Activated naive CD4-positive, alpha-beta T cell treated with anti-CD3 and anti-CD28 coated beads for 36 hours (primary cell): ENCODE measurements at regions not wholly inside any gene's neighbourhood (a gene's known extent, or its start where the extent isn't known, plus 50 kb on each side); places are given as distances from the start of the nearest gene placed in this dataset.
"Not testable (repeated sequence)": the region's sequence is repeated elsewhere in the genome, so short reads cannot be mapped to it uniquely, and the experiment has no call there.

ENCODE experiments used
- CTCF ChIA-PET: fragments of 350-600 bp; sonication (Branson Sonifier 250); formaldehyde crosslinking; loops from one replicate; lab custom pipeline; 2021; ENCODE audit warnings: antibody characterized with exemption; lab: Charles Lee
- DNase-seq: peaks from one replicate; pipeline ENCODE4 v3.0.0-alpha.2; 2020
- H3K27ac Mint-ChIP-seq: one replicate; pipeline ENCODE4 v1.8.0; 2021; ENCODE audit warnings: mild to moderate bottlenecking, mixed read lengths
- H3K27me3 Mint-ChIP-seq: one replicate; pipeline ENCODE4 v1.8.0; 2021; ENCODE audit warnings: low read depth, mixed read lengths
- H3K36me3 Mint-ChIP-seq: one replicate; pipeline ENCODE4 v1.8.0; 2021; ENCODE audit warnings: low read depth, mixed read lengths
- H3K4me1 Mint-ChIP-seq: one replicate; pipeline ENCODE4 v1.8.0; 2021; ENCODE audit warnings: low read depth, mixed read lengths
- H3K4me3 Mint-ChIP-seq: one replicate; pipeline ENCODE4 v1.8.0; 2021; ENCODE audit warnings: mild to moderate bottlenecking, moderate library complexity, mixed read lengths
- H3K9me3 Mint-ChIP-seq: one replicate; pipeline ENCODE4 v1.8.0; 2021; ENCODE audit warnings: mixed read lengths
- intact Hi-C: fragments of 100-400 bp; cut with micrococcal nuclease; formaldehyde crosslinking; loops from one replicate; pipeline ENCODE4 v1.15.1; 2023

GRCh38 chr9:33623658-33624586, 99.9 kb downstream of the ANKRD18B start:
- H3K4me1 Mint-ChIP-seq, result peaks cover 8% of the 10 kb centered on the region
- H3K9me3 Mint-ChIP-seq, result no peaks in the 10 kb centered on the region
- no peak overlapping the region for H3K27ac Mint-ChIP-seq
- H3K36me3 Mint-ChIP-seq, result no peaks in the 10 kb centered on the region
- no peak overlapping the region for H3K4me3 Mint-ChIP-seq
- peaks cover 17% of the 10 kb centered on the region for H3K27me3 Mint-ChIP-seq
- CTCF ChIA-PET, result interaction anchor here (0.6 to 11.9 kb wide), 33 partner anchors 10 to 698 kb away, joined by 3 to 321 read pairs (median 4); no protein-coding TSS in a partner anchor
- DNase-seq, result peak; percentile 81
- intact Hi-C loops, result loop anchor here (1.0 to 5.0 kb wide), 3 partner anchors 98 to 222 kb away; partner anchors contain the start of gene AQP7

DNA sequence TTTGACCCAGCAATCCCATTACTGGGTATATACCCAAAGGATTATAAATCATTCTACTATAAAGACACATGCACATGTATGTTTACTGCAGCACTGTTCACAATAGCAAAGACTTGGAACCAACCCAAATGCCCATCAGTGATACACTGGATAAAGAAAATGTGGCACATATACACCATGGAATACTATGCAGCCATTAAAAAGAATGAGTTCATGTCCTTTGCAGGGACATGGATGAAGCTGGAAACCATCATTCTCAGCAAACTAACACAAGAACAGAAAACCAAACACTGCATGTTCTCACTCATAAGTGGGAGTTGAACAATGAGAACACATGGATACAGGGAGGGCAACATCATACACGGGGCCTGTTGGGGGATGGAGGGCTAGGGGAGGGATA, 104.3 kb downstream of the ANKRD18B start:
- CTCF ChIA-PET, result interaction anchor here (0.6 to 11.9 kb wide), 3 partner anchors 9 to 93 kb away, joined by 3 to 321 read pairs (median 4); no protein-coding TSS in a partner anchor
- DNase-seq, H3K9me3 Mint-ChIP-seq, H3K4me1 Mint-ChIP-seq, H3K36me3 Mint-ChIP-seq, H3K4me3 Mint-ChIP-seq, intact Hi-C loops, H3K27ac Mint-ChIP-seq: not testable (repeated sequence)
- H3K27me3 Mint-ChIP-seq, result peaks cover 25% of the 10 kb centered on the region

DNA sequence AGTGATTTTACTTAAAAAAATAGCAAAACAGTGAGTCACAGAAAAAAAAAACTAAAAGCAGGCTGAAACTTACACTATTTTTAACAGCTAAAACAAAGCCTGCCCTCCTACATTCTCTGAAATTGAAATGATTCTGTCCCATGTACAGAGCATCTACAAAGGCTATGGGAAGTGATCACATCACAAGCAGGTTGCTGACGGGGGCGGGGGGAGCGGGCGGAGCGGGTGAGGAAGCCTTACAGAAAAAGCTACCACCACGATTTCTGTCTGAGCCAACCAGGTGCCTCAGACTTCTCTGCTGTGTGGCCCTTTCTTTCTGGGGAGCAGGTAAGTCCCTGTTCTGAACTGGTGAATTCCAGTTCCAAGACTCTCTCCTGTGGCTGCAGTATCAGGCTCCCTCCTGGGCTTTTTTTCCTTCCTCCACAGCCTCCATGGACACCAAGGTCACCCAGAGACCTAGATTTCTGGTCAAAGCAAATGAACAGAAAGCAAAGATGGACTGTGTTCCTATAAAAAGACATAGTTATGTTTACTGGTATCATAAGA, 104.9 kb downstream of the ANKRD18B start:
- peaks cover 30% of the 10 kb centered on the region for H3K27me3 Mint-ChIP-seq
- H3K4me1 Mint-ChIP-seq, result peaks cover 4% of the 10 kb centered on the region
- H3K36me3 Mint-ChIP-seq, result no peaks in the 10 kb centered on the region
- H3K9me3 Mint-ChIP-seq, result no peaks in the 10 kb centered on the region
- CTCF ChIA-PET, result interaction anchor here (0.6 to 11.9 kb wide), 5 partner anchors 8 to 93 kb away, joined by 3 to 321 read pairs (median 4); no protein-coding TSS in a partner anchor
- no peak overlapping the region for H3K27ac Mint-ChIP-seq
- intact Hi-C loops, result no loop called here
- H3K4me3 Mint-ChIP-seq, result no peak overlapping the region
- DNase-seq, result peak; percentile 54

- no peak overlapping the region for H3K4me3 Mint-ChIP-seq
- no peak for DNase-seq
- no peak overlapping the region for H3K27ac Mint-ChIP-seq
- no peaks in the 10 kb centered on the region for H3K4me1 Mint-ChIP-seq
- H3K36me3 Mint-ChIP-seq, result no peaks in the 10 kb centered on the region
- no peaks in the 10 kb centered on the region for H3K9me3 Mint-ChIP-seq
- H3K27me3 Mint-ChIP-seq, result peaks cover 49% of the 10 kb centered on the region
- intact Hi-C loops, result no loop called here
- CTCF ChIA-PET, result interaction anchor here (1.2 to 4.5 kb wide), 2 partner anchors 11 to 89 kb away, joined by 3 to 24 read pairs; no protein-coding TSS in a partner anchor
Observed at GRCh38 chr9:33633636-33634035, 109.6 kb downstream of the ANKRD18B start.

- Mint-ChIP-seq H3K9me3 (no peaks in the 10 kb centered on the region), H3K4me3 (no peak overlapping the region), H3K27ac (no peak overlapping the region), H3K4me1 (no peaks in the 10 kb centered on the region), H3K27me3 (peaks cover 55% of the 10 kb centered on the region), H3K36me3 (no peaks in the 10 kb centered on the region)
- intact Hi-C loops, result no loop called here
- CTCF ChIA-PET, result interaction anchor here (0.7 to 2.7 kb wide), 3 partner anchors 13 to 84 kb away, joined by 3 to 13 read pairs (median 7); no protein-coding TSS in a partner anchor
- DNase-seq, result no peak
Observed at GRCh38 chr9:33637881-33638280, 113.8 kb downstream of the ANKRD18B start.

GRCh38 chr9:33638391-33638915, 114.4 kb downstream of the ANKRD18B start:
- DNase-seq, result no peak
- no peaks in the 10 kb centered on the region for H3K4me1 Mint-ChIP-seq
- intact Hi-C loops, result no loop called here
- H3K9me3 Mint-ChIP-seq, result no peaks in the 10 kb centered on the region
- H3K27ac Mint-ChIP-seq, result no peak overlapping the region
- no peak overlapping the region for H3K4me3 Mint-ChIP-seq
- CTCF ChIA-PET, result interaction anchor here (0.7 to 2.7 kb wide), 3 partner anchors 15 to 247 kb away, joined by 4 to 13 read pairs (median 7); no protein-coding TSS in a partner anchor
- no peaks in the 10 kb centered on the region for H3K36me3 Mint-ChIP-seq
- peaks cover 52% of the 10 kb centered on the region for H3K27me3 Mint-ChIP-seq

DNA sequence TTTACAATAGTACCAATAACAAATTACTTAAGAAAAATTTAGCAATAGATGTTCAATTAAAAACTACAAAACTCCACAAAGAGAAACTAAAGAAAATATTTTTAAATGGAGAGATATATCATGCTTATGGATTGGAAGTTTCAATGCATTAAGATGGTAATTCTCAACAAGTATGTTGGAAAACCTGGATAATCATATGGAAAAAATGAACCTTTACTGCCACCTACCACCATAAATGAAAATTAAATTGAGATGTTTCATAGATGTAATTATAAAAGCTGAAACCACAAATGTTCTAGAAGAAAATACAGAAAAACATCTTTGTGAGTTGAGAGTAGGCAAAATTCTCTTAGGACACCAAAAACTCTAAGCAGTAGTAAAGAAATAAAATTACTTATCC, 121.7 kb downstream of the ANKRD18B start:
- intact Hi-C loops, result no loop called here
- Mint-ChIP-seq H3K36me3 (no peaks in the 10 kb centered on the region), H3K27ac (no peak overlapping the region), H3K4me3 (no peak overlapping the region), H3K4me1 (peaks cover 2% of the 10 kb centered on the region), H3K27me3 (peaks cover 25% of the 10 kb centered on the region), H3K9me3 (no peaks in the 10 kb centered on the region)
- CTCF ChIA-PET, result no interaction called here
- no peak for DNase-seq

- CTCF ChIA-PET, result interaction anchor here (0.5 to 5.2 kb wide), 5 partner anchors 26 to 697 kb away, joined by 3 to 19 read pairs (median 3); no protein-coding TSS in a partner anchor
- H3K9me3 Mint-ChIP-seq, result no peaks in the 10 kb centered on the region
- no peaks in the 10 kb centered on the region for H3K36me3 Mint-ChIP-seq
- DNase-seq, result no peak
- H3K4me3 Mint-ChIP-seq, result no peak overlapping the region
- peaks cover 22% of the 10 kb centered on the region for H3K27me3 Mint-ChIP-seq
- peaks cover 2% of the 10 kb centered on the region for H3K4me1 Mint-ChIP-seq
- intact Hi-C loops, result no loop called here
- H3K27ac Mint-ChIP-seq, result no peak overlapping the region
Observed at GRCh38 chr9:33649463-33649862, 125.4 kb downstream of the ANKRD18B start.

DNA sequence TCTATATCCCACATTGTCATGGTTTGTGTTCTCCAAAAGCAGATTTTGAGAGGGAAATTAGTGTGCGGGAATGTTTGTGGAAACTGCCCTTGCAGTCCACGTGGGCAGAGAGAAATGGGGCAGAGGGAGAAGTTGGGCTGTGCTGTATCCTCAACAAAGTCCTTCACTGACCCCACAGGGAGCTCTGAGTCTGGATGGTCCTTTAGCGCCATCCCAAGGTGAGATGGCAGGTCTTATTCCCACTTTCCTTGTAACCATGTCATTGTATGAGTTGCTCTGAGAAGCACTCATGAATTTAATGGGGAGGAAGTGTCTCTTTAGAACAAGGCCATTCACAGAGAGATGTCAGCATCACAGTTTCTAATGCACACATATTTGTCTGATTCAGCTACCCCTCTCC, 127.1 kb downstream of the ANKRD18B start:
- intact Hi-C loops, result no loop called here
- DNase-seq, result no peak
- peaks cover 21% of the 10 kb centered on the region for H3K27me3 Mint-ChIP-seq
- H3K4me1 Mint-ChIP-seq, result peaks cover 2% of the 10 kb centered on the region
- CTCF ChIA-PET, result interaction anchor here (1.2 to 5.2 kb wide), 2 partner anchors 28 to 41 kb away, joined by 3 to 19 read pairs; no protein-coding TSS in a partner anchor
- H3K4me3 Mint-ChIP-seq, result no peak overlapping the region
- no peaks in the 10 kb centered on the region for H3K9me3 Mint-ChIP-seq
- no peak overlapping the region for H3K27ac Mint-ChIP-seq
- H3K36me3 Mint-ChIP-seq, result no peaks in the 10 kb centered on the region

- Mint-ChIP-seq H3K27me3 (peaks cover 3% of the 10 kb centered on the region), H3K4me1 (no peaks in the 10 kb centered on the region), H3K27ac (no peak overlapping the region), H3K9me3 (no peaks in the 10 kb centered on the region), H3K36me3 (no peaks in the 10 kb centered on the region), H3K4me3 (no peak overlapping the region)
- CTCF ChIA-PET, result no interaction called here
- DNase-seq, result no peak
- intact Hi-C loops, result no loop called here
Observed at GRCh38 chr9:33659921-33660320, 135.4 kb upstream of the PRSS3 start.

DNA sequence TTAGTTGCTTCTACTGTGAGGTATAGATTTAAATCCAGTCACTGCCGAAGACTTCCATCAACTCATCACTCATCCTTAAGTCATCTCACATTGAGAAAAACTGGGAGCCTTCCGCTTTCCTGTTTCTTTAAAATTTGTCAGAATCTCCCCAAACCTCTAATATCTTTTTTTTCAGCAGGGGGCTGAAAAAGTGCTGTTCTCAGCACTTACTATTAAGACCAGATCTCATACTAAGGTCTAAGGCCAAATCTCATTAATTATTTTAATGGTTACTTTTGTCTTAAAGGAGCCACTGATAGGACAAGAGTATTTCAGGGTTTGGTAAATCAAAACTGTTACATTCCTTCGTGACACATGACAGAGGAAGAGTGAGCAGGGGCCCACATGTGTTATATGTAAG, 134.6 kb upstream of the PRSS3 start:
- Mint-ChIP-seq H3K9me3 (no peaks in the 10 kb centered on the region), H3K27me3 (no peaks in the 10 kb centered on the region), H3K36me3 (no peaks in the 10 kb centered on the region), H3K4me3 (no peak overlapping the region), H3K4me1 (no peaks in the 10 kb centered on the region), H3K27ac (no peak overlapping the region)
- no peak for DNase-seq
- intact Hi-C loops, result no loop called here
- CTCF ChIA-PET, result no interaction called here

GRCh38 chr9:33661176-33661575, 134.2 kb upstream of the PRSS3 start:
- no peaks in the 10 kb centered on the region for H3K4me1 Mint-ChIP-seq

More at GRCh38 chr9:33661176-33661575, 134.2 kb upstream of the PRSS3 start:
- H3K4me3 Mint-ChIP-seq, result no peak overlapping the region
- CTCF ChIA-PET, result interaction anchor here (0.9 kb wide), 1 partner anchor 37 kb away, joined by 3 read pairs; no protein-coding TSS in a partner anchor
- intact Hi-C loops, result no loop called here
- H3K9me3 Mint-ChIP-seq, result no peaks in the 10 kb centered on the region
- no peak for DNase-seq
- no peaks in the 10 kb centered on the region for H3K36me3 Mint-ChIP-seq
- H3K27ac Mint-ChIP-seq, result no peak overlapping the region
- H3K27me3 Mint-ChIP-seq, result no peaks in the 10 kb centered on the region
